ENCODE measurements at regions not wholly inside any gene's neighbourhood (a gene's known extent, or its start where the extent isn't known, plus 50 kb on each side); places are given as distances from the start of the nearest gene placed in this dataset.
A peak's percentile ranks its signal among the peaks of the same experiment; 100 is the strongest.

DNA sequence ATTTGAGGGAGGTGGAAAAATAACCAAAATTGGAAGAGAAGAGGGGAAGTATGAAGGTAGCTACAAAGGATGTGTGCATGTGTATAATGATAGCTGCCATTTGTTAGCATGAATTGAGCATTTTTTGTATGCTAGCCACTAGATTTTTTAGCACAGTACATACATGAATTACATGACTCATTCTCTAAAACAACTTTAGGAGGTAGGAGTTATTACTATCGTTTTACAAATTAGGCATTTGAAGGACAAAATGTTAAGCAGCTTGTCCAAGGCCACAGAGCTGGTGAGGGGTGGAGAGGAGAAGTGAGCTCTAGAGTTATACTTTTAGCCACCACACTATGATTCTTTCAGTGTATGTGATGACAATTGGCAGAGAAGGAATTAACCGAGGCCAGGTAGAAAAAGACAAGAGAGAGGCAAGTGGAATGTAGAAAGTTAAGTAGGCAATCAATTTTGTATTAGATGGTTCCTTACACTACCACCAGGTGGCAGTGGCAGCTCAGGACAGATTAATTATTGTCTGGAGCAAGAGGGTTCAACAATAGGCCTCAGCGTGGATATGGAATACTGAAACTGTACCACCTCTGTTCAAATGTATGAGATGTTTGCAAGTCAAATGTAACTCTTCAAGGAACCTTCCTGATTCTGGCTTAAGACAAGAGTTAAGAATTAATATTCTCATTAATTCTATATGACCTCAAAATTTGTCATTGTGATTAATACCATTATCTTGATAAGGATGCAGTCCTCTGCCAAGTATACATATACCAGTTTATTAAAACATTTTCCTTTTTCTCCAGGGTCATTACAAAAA, 128.0 kb downstream of the MBL2 start:
- no peaks in the 10 kb centered on the region for H3K9me3 ChIP-seq (replicated peaks in 1 of 11)
- no peak overlapping the region for H3K4me2 ChIP-seq
- no peak overlapping the region for H3K9ac ChIP-seq
- no peak overlapping the region for H3K27ac ChIP-seq
- H4K20me1 ChIP-seq: peaks cover 0 to 25% (median 0%) of the 10 kb centered on the region in 11 experiments; a peak in 4 of 22 replicates
- H3K4me1 ChIP-seq: peaks cover 0 to 6% (median 0%) of the 10 kb centered on the region in 10 experiments; a peak in 4 of 20 replicates
- no peak overlapping the region for H3K4me3 ChIP-seq
- no peaks in the 10 kb centered on the region for H3K27me3 ChIP-seq
- H3K36me3 ChIP-seq: no peaks in the 10 kb centered on the region
- TF ChIP-seq Cebpa-rat (IDR thresholded peaks at IDR 0.05): no peak

DNA sequence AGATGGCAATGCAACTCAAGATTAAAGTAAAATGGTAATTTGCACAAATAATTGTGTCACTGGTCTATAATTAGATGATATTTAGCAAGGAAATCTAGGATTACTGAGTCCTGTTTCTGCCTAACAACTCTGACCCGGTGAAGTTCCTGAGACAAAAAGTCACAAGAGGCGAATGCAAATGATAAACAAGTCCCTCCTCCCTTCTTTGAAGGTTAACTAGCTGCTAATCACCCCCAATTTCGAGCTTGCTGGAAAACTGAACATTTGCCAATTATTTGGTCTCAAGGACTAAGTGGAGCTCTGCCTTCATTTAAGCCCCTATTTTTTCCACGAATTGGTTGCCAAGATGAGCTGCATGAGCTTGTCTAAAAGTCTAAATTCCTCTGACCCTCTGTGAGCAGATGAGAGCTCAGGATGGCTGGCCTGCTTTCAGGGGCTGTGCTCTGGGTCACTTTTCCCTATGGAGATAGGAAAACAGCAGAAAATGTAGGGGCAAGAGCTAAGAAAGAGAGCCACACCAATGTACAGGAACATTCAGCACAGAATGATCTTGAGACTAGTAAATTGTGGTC, 127.3 kb downstream of the MBL2 start:
- Histone ChIP-seq H3K36me3 (no peaks in the 10 kb centered on the region), H4K20me1 (peaks cover 0 to 25% (median 0%) of the 10 kb centered on the region in 11 experiments; a peak in 4 of 22 replicates), H3K4me2 (no peak overlapping the region), H3K27me3 (no peaks in the 10 kb centered on the region), H3K4me1 (no peaks in the 10 kb centered on the region), H3K9ac (no peak overlapping the region), H3K4me3 (no peak overlapping the region), H3K9me3 (replicated peaks in 1 of 11) (no peaks in the 10 kb centered on the region), H3K27ac (no peak overlapping the region)
- no peak for TF ChIP-seq Cebpa-rat (IDR thresholded peaks at IDR 0.05)

DNA sequence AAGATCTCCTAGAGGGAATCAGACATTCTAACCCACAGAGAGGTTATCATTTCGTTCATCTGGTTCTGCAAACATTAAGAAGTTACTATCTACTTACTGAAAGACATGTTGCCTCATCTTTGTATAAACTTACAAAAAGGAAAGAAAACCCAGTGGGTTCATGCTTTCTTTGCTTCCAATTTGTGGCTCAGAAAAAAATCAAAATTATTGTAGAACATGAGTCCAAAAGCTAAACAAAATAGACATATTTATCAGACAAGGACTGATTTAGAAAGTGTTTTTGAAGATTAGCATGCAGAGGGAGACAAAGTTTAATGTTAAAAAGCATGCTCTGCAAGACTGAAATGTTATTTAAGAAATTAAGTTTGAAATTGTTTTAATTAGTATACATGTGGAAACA, 123.1 kb downstream of the MBL2 start:
- H3K4me1 ChIP-seq: peaks cover 16 to 31% (median 27%) of the 10 kb centered on the region in 10 experiments
- H3K9me3 ChIP-seq (replicated peaks in 1 of 11): no peaks in the 10 kb centered on the region
- no peak overlapping the region for H3K4me3 ChIP-seq
- H3K27ac ChIP-seq: no peak overlapping the region
- H3K27me3 ChIP-seq: no peaks in the 10 kb centered on the region
- no peak overlapping the region for H3K4me2 ChIP-seq
- TF ChIP-seq Cebpa-rat (IDR thresholded peaks at IDR 0.05): no peak
- peaks cover 0 to 17% (median 0%) of the 10 kb centered on the region in 11 experiments; a peak in 5 of 22 replicates for H4K20me1 ChIP-seq
- H3K36me3 ChIP-seq: 0 out of 22 replicates have a peak, but pooled peaks cover 0 to 5% (median 0%) of the 10 kb centered on the region in 11 experiments
- no peak overlapping the region for H3K9ac ChIP-seq

DNA sequence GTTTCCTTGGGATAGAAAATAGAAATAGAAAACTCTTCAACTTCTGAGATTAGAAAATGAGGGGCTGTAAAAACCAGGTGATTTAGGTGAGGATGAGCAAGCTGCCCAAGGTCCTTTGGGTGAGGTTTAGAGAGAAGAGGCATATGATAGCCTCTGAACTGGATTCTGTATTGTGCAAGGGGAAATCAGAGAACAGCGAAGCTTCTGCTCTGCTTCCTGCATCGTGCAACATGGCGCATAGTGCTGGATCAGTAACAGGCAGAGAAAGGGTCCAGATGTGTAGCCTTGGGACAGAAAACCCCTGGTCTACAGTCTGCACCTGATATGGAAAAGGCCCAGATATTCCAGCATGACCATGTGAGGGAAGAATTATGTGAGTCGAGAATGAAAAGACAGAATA, 121.7 kb downstream of the MBL2 start:
- peak overlapping the region in 8 of 11 experiments; percentile 17 to 77 (median 47); a peak in 9 of 22 replicates for H3K4me2 ChIP-seq
- H3K4me3 ChIP-seq: no peak overlapping the region
- peaks cover 16 to 31% (median 27%) of the 10 kb centered on the region in 10 experiments for H3K4me1 ChIP-seq
- no peaks in the 10 kb centered on the region for H3K27me3 ChIP-seq
- TF ChIP-seq Cebpa-rat (IDR thresholded peaks at IDR 0.05): no peak
- 0 out of 22 replicates have a peak, but pooled peaks cover 0 to 5% (median 0%) of the 10 kb centered on the region in 11 experiments for H3K36me3 ChIP-seq
- no peak overlapping the region for H3K9ac ChIP-seq
- peak overlapping the region in 1 of 11 experiments; percentile 28; a peak in 1 of 22 replicates for H3K27ac ChIP-seq
- H4K20me1 ChIP-seq: peaks cover 0 to 11% (median 0%) of the 10 kb centered on the region in 11 experiments; a peak in 4 of 22 replicates
- no peaks in the 10 kb centered on the region for H3K9me3 ChIP-seq (replicated peaks in 1 of 11)

DNA sequence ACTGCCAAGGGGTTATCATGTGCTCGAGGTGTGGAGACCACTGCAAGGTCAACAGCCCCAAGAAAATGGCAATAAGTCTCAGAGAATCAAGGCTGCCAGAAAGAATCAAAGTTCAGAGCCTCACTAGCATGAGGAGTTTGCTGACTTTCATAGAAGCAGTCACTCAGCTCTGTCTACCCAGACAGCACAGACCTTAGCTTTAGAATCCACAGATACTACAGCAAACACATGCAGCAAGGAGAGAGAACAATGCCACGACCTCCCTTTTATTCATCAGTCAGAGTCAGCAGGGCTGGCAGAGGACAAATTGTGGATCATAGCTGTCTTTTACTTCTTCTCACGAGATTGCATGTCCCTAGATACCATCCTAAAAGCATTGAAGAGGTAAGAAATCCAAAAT, 121.3 kb downstream of the MBL2 start:
- peak overlapping the region in 8 of 11 experiments; percentile 17 to 77 (median 47); a peak in 11 of 22 replicates for H3K4me2 ChIP-seq
- TF ChIP-seq Cebpa-rat (IDR thresholded peaks at IDR 0.05): no peak
- H4K20me1 ChIP-seq: peaks cover 0 to 11% (median 0%) of the 10 kb centered on the region in 11 experiments; a peak in 4 of 22 replicates
- H3K9ac ChIP-seq: no peak overlapping the region
- peaks cover 16 to 31% (median 27%) of the 10 kb centered on the region in 10 experiments for H3K4me1 ChIP-seq
- H3K9me3 ChIP-seq (replicated peaks in 1 of 11): no peaks in the 10 kb centered on the region
- H3K4me3 ChIP-seq: no peak overlapping the region
- H3K36me3 ChIP-seq: 0 out of 22 replicates have a peak, but pooled peaks cover 0 to 5% (median 0%) of the 10 kb centered on the region in 11 experiments
- peak overlapping the region in 2 of 11 experiments; percentile 28 to 46; a peak in 1 of 22 replicates for H3K27ac ChIP-seq
- H3K27me3 ChIP-seq: no peaks in the 10 kb centered on the region

DNA sequence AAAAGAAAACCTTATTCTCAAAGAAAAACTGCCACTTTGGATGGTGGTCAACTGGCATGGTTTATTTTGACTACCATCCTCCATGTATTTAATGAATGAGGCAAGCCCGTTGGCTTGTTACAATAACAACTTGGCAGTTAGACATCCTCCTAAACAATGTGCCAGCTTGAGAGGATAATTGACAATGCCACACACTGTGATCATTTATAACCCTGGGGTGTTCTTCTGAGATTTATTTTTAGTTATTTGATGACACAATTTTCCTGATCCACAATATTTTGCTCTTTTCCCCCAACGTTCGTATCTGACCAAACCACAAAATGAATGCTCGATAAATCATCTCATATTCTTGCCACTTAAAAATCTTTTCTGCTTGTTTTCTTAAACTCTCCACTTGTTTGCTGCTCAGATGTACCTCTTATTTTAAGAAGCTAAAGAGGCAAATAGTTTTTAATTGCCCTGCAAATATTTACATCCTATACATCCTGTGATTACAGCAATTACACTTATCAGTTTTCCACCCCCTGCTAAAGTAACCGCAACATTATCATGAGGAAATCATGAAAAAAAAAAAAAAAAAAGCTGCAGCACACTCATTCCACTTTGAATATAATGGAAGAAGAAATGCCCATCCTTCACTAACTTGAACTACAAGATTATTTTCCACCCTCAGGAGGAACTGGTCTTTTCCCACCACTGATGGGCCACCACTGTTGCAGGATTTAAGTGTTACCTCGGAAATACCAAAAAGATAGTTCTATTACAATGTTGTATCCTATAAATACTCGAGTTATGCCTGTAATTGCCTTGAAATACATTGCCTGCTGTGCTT, 119.9 kb downstream of the MBL2 start:
- Histone ChIP-seq H3K4me3 (no peak overlapping the region; a peak in 2 of 20 replicates), H3K4me2 (peak overlapping the region; percentile 52 to 77 (median 71); a peak in 21 of 22 replicates), H3K27me3 (no peaks in the 10 kb centered on the region), H3K27ac (peak overlapping the region in 8 of 11 experiments; percentile 8 to 59 (median 32); a peak in 11 of 22 replicates), H3K4me1 (peaks cover 16 to 31% (median 27%) of the 10 kb centered on the region in 10 experiments), H3K9me3 (replicated peaks in 1 of 11) (no peaks in the 10 kb centered on the region), H3K36me3 (0 out of 22 replicates have a peak, but pooled peaks cover 0 to 5% (median 0%) of the 10 kb centered on the region in 11 experiments), H3K9ac (peak overlapping the region in 1 of 11 experiments; percentile 22; a peak in 3 of 22 replicates), H4K20me1 (peaks cover 0 to 11% (median 0%) of the 10 kb centered on the region in 11 experiments; a peak in 4 of 22 replicates)
- TF ChIP-seq Cebpa-rat (IDR thresholded peaks at IDR 0.05): no peak

DNA sequence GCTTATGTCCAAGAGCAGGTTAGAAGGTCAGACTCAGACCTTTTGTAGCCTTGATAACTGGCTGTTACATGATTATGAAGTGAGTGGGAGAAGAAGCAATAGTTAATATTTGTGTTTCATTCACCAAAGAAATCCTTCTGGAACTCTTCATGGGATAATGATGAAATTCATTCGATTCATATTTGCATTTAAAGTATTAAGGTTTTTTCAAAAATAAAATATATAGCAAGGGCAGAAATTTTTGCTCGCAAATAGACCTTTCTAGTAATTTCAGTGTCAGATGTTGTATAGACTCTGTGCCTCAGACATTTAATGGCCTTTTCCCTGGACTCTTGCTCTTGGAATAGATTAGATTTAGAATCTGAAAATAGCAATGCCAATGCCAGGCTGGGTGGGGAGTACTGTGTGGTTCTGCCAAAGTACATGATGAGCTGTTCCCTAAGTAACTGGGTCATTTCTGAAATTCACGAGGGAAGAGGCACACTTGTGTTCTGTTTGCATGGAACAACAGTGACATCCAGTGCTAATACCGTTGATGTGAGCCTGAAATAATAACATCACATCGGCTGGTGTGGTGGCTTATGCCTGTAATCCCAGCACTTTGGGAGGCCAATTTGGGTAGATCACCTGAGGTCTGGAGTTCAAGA, 119.2 kb downstream of the MBL2 start:
- Histone ChIP-seq H3K27ac (peak overlapping the region in 4 of 11 experiments; percentile 15 to 59 (median 42); a peak in 5 of 22 replicates), H3K27me3 (no peaks in the 10 kb centered on the region), H3K36me3 (0 out of 22 replicates have a peak, but pooled peaks cover 0 to 5% (median 0%) of the 10 kb centered on the region in 11 experiments), H4K20me1 (peaks cover 0 to 10% (median 0%) of the 10 kb centered on the region in 11 experiments; a peak in 4 of 22 replicates), H3K4me2 (peak overlapping the region; percentile 52 to 77 (median 71); a peak in 20 of 22 replicates), H3K9ac (peak overlapping the region in 1 of 11 experiments; percentile 22; a peak in 1 of 22 replicates), H3K9me3 (replicated peaks in 1 of 11) (no peaks in the 10 kb centered on the region), H3K4me3 (no peak overlapping the region), H3K4me1 (peaks cover 16 to 31% (median 27%) of the 10 kb centered on the region in 10 experiments)
- no peak for TF ChIP-seq Cebpa-rat (IDR thresholded peaks at IDR 0.05)

DNA sequence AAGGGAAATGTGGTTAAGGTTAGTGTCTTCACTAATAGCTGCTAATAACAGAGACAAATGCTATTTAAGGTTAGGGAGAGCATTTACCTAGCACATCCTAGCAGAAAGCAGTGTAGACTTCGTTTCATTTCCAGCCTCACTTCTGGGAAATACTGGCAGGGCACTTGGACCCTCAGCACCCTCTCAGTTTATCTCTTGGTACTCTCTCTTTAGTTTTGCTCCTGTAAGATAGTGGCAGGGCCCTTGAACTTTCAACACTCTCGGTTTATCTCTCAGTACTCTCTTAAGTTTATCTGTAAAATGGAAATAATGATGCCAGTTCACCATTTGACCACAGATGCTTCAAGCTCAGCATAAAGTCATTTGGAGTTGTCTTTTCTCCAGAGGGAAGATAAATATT, 118.4 kb downstream of the MBL2 start:
- TF ChIP-seq Cebpa-rat (IDR thresholded peaks at IDR 0.05): no peak
- peaks cover 16 to 31% (median 27%) of the 10 kb centered on the region in 10 experiments for H3K4me1 ChIP-seq
- H3K36me3 ChIP-seq: 0 out of 22 replicates have a peak, but pooled peaks cover 0 to 5% (median 0%) of the 10 kb centered on the region in 11 experiments
- no peak overlapping the region; a peak in 1 of 22 replicates for H3K4me2 ChIP-seq
- H3K9me3 ChIP-seq (replicated peaks in 1 of 11): no peaks in the 10 kb centered on the region
- H3K9ac ChIP-seq: no peak overlapping the region
- H3K27ac ChIP-seq: no peak overlapping the region
- no peak overlapping the region for H3K4me3 ChIP-seq
- peaks cover 0 to 10% (median 0%) of the 10 kb centered on the region in 11 experiments; a peak in 4 of 22 replicates for H4K20me1 ChIP-seq
- H3K27me3 ChIP-seq: no peaks in the 10 kb centered on the region
